Liver (tissue), 8 donors: ENCODE measurements at regions not wholly inside any gene's neighbourhood (a gene's known extent, or its start where the extent isn't known, plus 50 kb on each side); places are given as distances from the start of the nearest gene placed in this dataset.

Source experiments
- DNase-seq: peaks from one replicate; pipeline ENCODE4 v3.0.0-alpha.2; 2017; ENCODE audit warnings: low spot score
- H3K27ac ChIP-seq, 2 donors: one replicate each; pipeline ENCODE4 v1.7.0; 2013; ENCODE audit warnings: inconsistent platforms in 2 of 2, low read length in 2 of 2, control low read depth in 1 of 2, low read depth in 1 of 2, mild to moderate bottlenecking in 1 of 2
- H3K27me3 ChIP-seq, 4 donors: one replicate each; pipeline versions ENCODE4 v1.6.1 to v1.7.0; 2013; ENCODE audit warnings: low read length in 3 of 4, inconsistent platforms in 1 of 4, mild to moderate bottlenecking in 1 of 4, moderate library complexity in 1 of 4; ENCODE audit not compliant: control insufficient read depth in 4 of 4, insufficient read depth in 4 of 4
- H3K36me3 ChIP-seq, 4 donors: one replicate each; pipeline versions ENCODE4 v1.6.1 to v1.7.0; 2013; ENCODE audit warnings: low read length in 3 of 4, mild to moderate bottlenecking in 3 of 4, low read depth in 1 of 4, moderate library complexity in 1 of 4; ENCODE audit not compliant: control insufficient read depth in 4 of 4, insufficient read depth in 3 of 4
- H3K4me1 ChIP-seq, 4 donors: one replicate each; pipeline versions ENCODE4 v1.6.1 to v1.7.0; 2013; ENCODE audit warnings: low read length in 3 of 4, mild to moderate bottlenecking in 3 of 4, moderate library complexity in 1 of 4; ENCODE audit not compliant: control insufficient read depth in 4 of 4, insufficient read depth in 4 of 4
- H3K4me3 ChIP-seq, 3 donors: one replicate each; pipeline versions ENCODE4 v1.6.1 to v1.7.0; 2013; ENCODE audit warnings: low read length in 3 of 3, control low read depth in 1 of 3, low read depth in 1 of 3, mild to moderate bottlenecking in 1 of 3
- H3K9ac ChIP-seq, 2 donors: one replicate each; pipeline ENCODE4 v1.7.0; 2013; ENCODE audit warnings: low read length in 2 of 2, mild to moderate bottlenecking in 2 of 2, moderate library complexity in 2 of 2, control low read depth in 1 of 2, low read depth in 1 of 2
- H3K9me3 ChIP-seq, 4 donors: one replicate each; pipeline versions ENCODE4 v1.6.1 to v1.7.0; 2013; ENCODE audit warnings: low read length in 3 of 4; ENCODE audit not compliant: control insufficient read depth in 4 of 4
- ATF3 ChIP-seq: IDR thresholded peaks from 2 replicates; pipeline ENCODE4 v1.6.1; 2016; ENCODE audit warnings: antibody characterized with exemption
- EGR1 ChIP-seq, 2 donors: IDR thresholded peaks; 2 replicates each; pipeline ENCODE4 v1.6.1; 2016 to 2018; ENCODE audit warnings: antibody characterized with exemption in 2 of 2, low read depth in 2 of 2
- FOXA1 ChIP-seq: IDR thresholded peaks from 2 replicates; pipeline ENCODE4 v1.6.1; 2016; ENCODE audit warnings: antibody characterized with exemption
- FOXA2 ChIP-seq: IDR thresholded peaks from 2 replicates; pipeline ENCODE4 v1.6.1; 2016; ENCODE audit warnings: antibody characterized with exemption
- GABPA ChIP-seq, 2 donors: IDR thresholded peaks in 1 of 2; conservative IDR thresholded peaks in 1 of 2; 2 replicates each; pipeline ENCODE4 v1.6.1; 2016; ENCODE audit warnings: antibody characterized with exemption in 2 of 2, mild to moderate bottlenecking in 1 of 2, moderate library complexity in 1 of 2
- HNF4A ChIP-seq, 2 donors: conservative IDR thresholded peaks; 2 replicates each; pipeline ENCODE4 v1.6.1; 2016; ENCODE audit warnings: antibody characterized with exemption in 2 of 2, mild to moderate bottlenecking in 2 of 2
- HNF4G ChIP-seq: IDR thresholded peaks from 2 replicates; pipeline ENCODE4 v1.6.1; 2016; ENCODE audit warnings: antibody characterized with exemption
- JUND ChIP-seq, 2 donors: IDR thresholded peaks; 2 replicates each; pipeline ENCODE4 v1.6.1; 2016; ENCODE audit warnings: antibody characterized with exemption in 2 of 2
- MAX ChIP-seq: IDR thresholded peaks from 2 replicates; pipeline ENCODE4 v1.6.1; 2016; ENCODE audit warnings: antibody characterized with exemption
- REST ChIP-seq: IDR thresholded peaks from 2 replicates; pipeline ENCODE4 v1.6.1; 2016; ENCODE audit warnings: antibody characterized with exemption, mild to moderate bottlenecking
- SP1 ChIP-seq: IDR thresholded peaks from 2 replicates; pipeline ENCODE4 v1.6.1; 2018; ENCODE audit warnings: antibody characterized with exemption, mild to moderate bottlenecking
- YY1 ChIP-seq: IDR thresholded peaks from 2 replicates; pipeline ENCODE4 v1.6.1; 2016; ENCODE audit warnings: antibody characterized with exemption, mild to moderate bottlenecking
- ZBTB33 ChIP-seq: IDR thresholded peaks from 2 replicates; pipeline ENCODE4 v1.6.1; 2016; ENCODE audit warnings: antibody characterized with exemption
- WGBS: extraction: QIAGEN DNeasy Blood & Tissue Kit; methylation state at CpG from one replicate; pipeline ENCODE4 v1.1.7; 2013; 5-methylcytosine and 5-hydroxymethylcytosine counted together
- TF ChIP-seq, protein P1 (sequence below): fragments of 150-350 bp; IDR thresholded peaks from 2 replicates; pipeline ENCODE4 v1.5.1; 2017; ENCODE audit warnings: improper control_type of control experiment, low read depth, low read length; ENCODE audit not compliant: missing input control
- donor health status: healthy.
- donor health status: healthy.
- donor health status: healthy.
- donor health status: healthy.
- donor health status: healthy.

- TF ChIP-seq FOXA1 (no peak), ATF3 (no peak), ZBTB33 (no peak), JUND (IDR thresholded peaks at IDR 0.05) (no peak)
- TF ChIP-seq, protein P1, sequence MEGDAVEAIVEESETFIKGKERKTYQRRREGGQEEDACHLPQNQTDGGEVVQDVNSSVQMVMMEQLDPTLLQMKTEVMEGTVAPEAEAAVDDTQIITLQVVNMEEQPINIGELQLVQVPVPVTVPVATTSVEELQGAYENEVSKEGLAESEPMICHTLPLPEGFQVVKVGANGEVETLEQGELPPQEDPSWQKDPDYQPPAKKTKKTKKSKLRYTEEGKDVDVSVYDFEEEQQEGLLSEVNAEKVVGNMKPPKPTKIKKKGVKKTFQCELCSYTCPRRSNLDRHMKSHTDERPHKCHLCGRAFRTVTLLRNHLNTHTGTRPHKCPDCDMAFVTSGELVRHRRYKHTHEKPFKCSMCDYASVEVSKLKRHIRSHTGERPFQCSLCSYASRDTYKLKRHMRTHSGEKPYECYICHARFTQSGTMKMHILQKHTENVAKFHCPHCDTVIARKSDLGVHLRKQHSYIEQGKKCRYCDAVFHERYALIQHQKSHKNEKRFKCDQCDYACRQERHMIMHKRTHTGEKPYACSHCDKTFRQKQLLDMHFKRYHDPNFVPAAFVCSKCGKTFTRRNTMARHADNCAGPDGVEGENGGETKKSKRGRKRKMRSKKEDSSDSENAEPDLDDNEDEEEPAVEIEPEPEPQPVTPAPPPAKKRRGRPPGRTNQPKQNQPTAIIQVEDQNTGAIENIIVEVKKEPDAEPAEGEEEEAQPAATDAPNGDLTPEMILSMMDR, result no peak
- no peak overlapping the region for H3K9ac ChIP-seq
- no peaks in the 10 kb centered on the region for H3K4me1 ChIP-seq
- no peaks in the 10 kb centered on the region for H3K36me3 ChIP-seq
- no peaks in the 10 kb centered on the region for H3K27me3 ChIP-seq
- H3K4me3 ChIP-seq, result no peak overlapping the region
- WGBS, result 72% methylated on average over 6 of the region's 6 CpGs
- H3K9me3 ChIP-seq, result no peaks in the 10 kb centered on the region
- H3K27ac ChIP-seq, result no peak overlapping the region
- no peak for DNase-seq
Observed at GRCh38 chr6:148155293-148155692, 187.3 kb upstream of the SASH1 start.

DNA sequence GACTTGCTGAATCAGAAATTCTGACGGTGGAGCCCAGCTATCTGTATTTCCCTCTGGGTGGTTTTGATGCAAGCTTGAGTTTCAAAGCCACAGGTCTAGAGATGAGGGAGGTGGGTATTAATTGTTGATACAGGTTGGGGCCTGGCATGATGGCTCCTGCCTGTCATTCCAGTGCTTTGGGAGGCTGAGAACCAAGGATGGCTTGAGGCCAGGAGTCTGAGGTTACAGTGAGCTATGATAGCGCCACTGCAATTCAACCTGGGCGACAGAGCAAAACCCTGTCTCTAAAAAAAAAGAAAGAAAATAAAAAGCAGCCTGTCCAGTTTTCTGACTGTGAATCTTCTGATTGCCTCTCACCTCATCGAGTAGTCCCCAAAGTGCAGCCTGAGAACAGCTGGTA, 184.8 kb upstream of the SASH1 start:
- no peak overlapping the region for H3K9ac ChIP-seq
- 88% methylated on average over 4 of the region's 4 CpGs for WGBS
- H3K27ac ChIP-seq, result no peak overlapping the region
- no peaks in the 10 kb centered on the region for H3K9me3 ChIP-seq
- DNase-seq, result no peak
- no peaks in the 10 kb centered on the region for H3K4me1 ChIP-seq
- no peaks in the 10 kb centered on the region for H3K36me3 ChIP-seq
- no peak overlapping the region for H3K4me3 ChIP-seq
- TF ChIP-seq MAX, result no peak
- TF ChIP-seq, protein P1, result no peak
- no peak for TF ChIP-seq HNF4A (conservative IDR thresholded peaks at IDR 0.05)
- TF ChIP-seq FOXA2, result no peak
- TF ChIP-seq GABPA (IDR thresholded peaks at IDR 0.05 in 1 of 2, conservative IDR thresholded peaks at IDR 0.05 in 1 of 2), result no peak
- TF ChIP-seq ZBTB33, result no peak
- TF ChIP-seq REST, result no peak
- no peak for TF ChIP-seq SP1
- no peak for TF ChIP-seq HNF4G
- no peak for TF ChIP-seq YY1
- TF ChIP-seq EGR1 (IDR thresholded peaks at IDR 0.05; ENCODE audit: low read depth in 2 of 2), result no peak
- no peak for TF ChIP-seq JUND (IDR thresholded peaks at IDR 0.05)
- H3K27me3 ChIP-seq, result no peaks in the 10 kb centered on the region
